RWPE1 (cell line): ENCODE measurements at regions not wholly inside any gene's neighbourhood (a gene's known extent, or its start where the extent isn't known, plus 50 kb on each side); places are given as distances from the start of the nearest gene placed in this dataset.

Source experiments
- CTCF ChIA-PET: fragments of 350-600 bp; sonication (Branson Sonifier 250); formaldehyde crosslinking; extraction: SDS; loops from one replicate; lab custom pipeline; 2021; lab: Yijun Ruan, JAX
- POLR2A ChIA-PET: fragments of 400-600 bp; formaldehyde crosslinking; extraction: SDS; loops from one replicate; lab custom pipeline; 2020; ENCODE audit warnings: antibody characterized with exemption; ENCODE audit not compliant: low non-redundant PET; lab: Yijun Ruan, JAX
- DNase-seq: peaks from one replicate; pipeline ENCODE4 v3.0.0; 2012; ENCODE audit warnings: low spot score
- H3K27ac ChIP-seq: fragments of 450-650 bp; 2 replicates; pipeline ENCODE4 v1.5.1; 2017
- CTCF ChIP-seq: fragments of 450-650 bp; conservative IDR thresholded peaks from 2 replicates; pipeline ENCODE4 v1.5.1; 2017; ENCODE audit warnings: low read depth, mild to moderate bottlenecking

GRCh38 chr7:7105800-7106582 is 76.4 kb upstream of the C1GALT1 start:
- CTCF ChIA-PET: interaction anchor here (0.6 to 1.2 kb wide), 4 partner anchors 10 to 318 kb away, joined by 3 to 5 read pairs (median 4); no protein-coding TSS in a partner anchor
- POLR2A ChIA-PET: no interaction called here
- no peak overlapping the region for H3K27ac ChIP-seq
- no peak for TF ChIP-seq CTCF
- no peak for DNase-seq

- CTCF ChIA-PET: no interaction called here
- H3K27ac ChIP-seq: no peak overlapping the region
- no peak for DNase-seq
- no peak for TF ChIP-seq CTCF
- POLR2A ChIA-PET: no interaction called here
These were observed 73.4 kb upstream of the C1GALT1 start for GRCh38 chr7:7108931-7109330.

- ChIA-PET POLR2A (no interaction called here), CTCF (no interaction called here)
- H3K27ac ChIP-seq: no peak overlapping the region
- no peak for TF ChIP-seq CTCF
- DNase-seq: no peak
These were observed 72.4 kb upstream of the C1GALT1 start for GRCh38 chr7:7109934-7110333.

- no peak for TF ChIP-seq CTCF
- CTCF ChIA-PET: no interaction called here
- DNase-seq: no peak
- no peak overlapping the region for H3K27ac ChIP-seq
- POLR2A ChIA-PET: no interaction called here
These were observed 71.6 kb upstream of the C1GALT1 start for GRCh38 chr7:7110706-7111105.

GRCh38 chr7:7112868-7113267 is 69.5 kb upstream of the C1GALT1 start:
- H3K27ac ChIP-seq: no peak overlapping the region
- no peak for TF ChIP-seq CTCF
- CTCF ChIA-PET: interaction anchor here (0.9 kb wide), 1 partner anchor 9 kb away, joined by 5 read pairs; no protein-coding TSS in a partner anchor
- POLR2A ChIA-PET: no interaction called here
- no peak for DNase-seq

- ChIA-PET POLR2A (no interaction called here), CTCF (interaction anchor here (0.6 kb wide), 1 partner anchor 1107 kb away, joined by 3 read pairs; no protein-coding TSS in a partner anchor)
- no peak for DNase-seq
- TF ChIP-seq CTCF: no peak
- H3K27ac ChIP-seq: no peak overlapping the region
These were observed 67.6 kb upstream of the C1GALT1 start for GRCh38 chr7:7114575-7115291.
